ENCODE measurements at regions not wholly inside any gene's neighbourhood (a gene's known extent, or its start where the extent isn't known, plus 50 kb on each side); places are given as distances from the start of the nearest gene placed in this dataset.

DNA sequence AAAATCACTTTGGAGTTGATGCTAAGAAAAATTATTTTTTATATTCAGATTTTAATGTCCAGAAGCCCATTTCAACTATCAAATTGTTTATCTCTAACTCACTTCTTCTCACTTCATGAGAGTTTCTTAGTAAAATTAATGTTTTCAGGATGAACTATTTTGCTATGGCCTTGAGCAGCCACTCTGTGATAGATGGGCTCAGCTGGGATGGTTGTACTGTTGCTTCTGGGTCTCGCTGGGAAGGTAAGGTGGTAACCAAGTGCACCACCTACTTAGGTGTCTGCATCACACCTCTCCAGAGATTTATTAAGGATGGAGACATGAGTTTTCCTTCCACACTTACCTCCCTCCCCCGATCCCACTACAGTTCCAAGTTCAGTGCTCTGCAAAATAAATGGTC, 110.3 kb upstream of the ATP2B2 start:
- Histone ChIP-seq H3K27ac (no peak overlapping the region), H3K36me3 (no peaks in the 10 kb centered on the region), H3K4me1 (no peaks in the 10 kb centered on the region), H3K27me3 (no peaks in the 10 kb centered on the region), H3K4me3 (no peak overlapping the region), H3K9me3 (no peaks in the 10 kb centered on the region)
- TF ChIP-seq, protein P1, sequence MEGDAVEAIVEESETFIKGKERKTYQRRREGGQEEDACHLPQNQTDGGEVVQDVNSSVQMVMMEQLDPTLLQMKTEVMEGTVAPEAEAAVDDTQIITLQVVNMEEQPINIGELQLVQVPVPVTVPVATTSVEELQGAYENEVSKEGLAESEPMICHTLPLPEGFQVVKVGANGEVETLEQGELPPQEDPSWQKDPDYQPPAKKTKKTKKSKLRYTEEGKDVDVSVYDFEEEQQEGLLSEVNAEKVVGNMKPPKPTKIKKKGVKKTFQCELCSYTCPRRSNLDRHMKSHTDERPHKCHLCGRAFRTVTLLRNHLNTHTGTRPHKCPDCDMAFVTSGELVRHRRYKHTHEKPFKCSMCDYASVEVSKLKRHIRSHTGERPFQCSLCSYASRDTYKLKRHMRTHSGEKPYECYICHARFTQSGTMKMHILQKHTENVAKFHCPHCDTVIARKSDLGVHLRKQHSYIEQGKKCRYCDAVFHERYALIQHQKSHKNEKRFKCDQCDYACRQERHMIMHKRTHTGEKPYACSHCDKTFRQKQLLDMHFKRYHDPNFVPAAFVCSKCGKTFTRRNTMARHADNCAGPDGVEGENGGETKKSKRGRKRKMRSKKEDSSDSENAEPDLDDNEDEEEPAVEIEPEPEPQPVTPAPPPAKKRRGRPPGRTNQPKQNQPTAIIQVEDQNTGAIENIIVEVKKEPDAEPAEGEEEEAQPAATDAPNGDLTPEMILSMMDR (IDR thresholded peaks at IDR 0.05) = no peak
- no peak for TF ChIP-seq POLR2A (IDR thresholded peaks at IDR 0.05)
- no peak for DNase-seq
- intact Hi-C loops (cut with DNase I; ENCODE audit: low total_unique reads) = no loop called here

DNA sequence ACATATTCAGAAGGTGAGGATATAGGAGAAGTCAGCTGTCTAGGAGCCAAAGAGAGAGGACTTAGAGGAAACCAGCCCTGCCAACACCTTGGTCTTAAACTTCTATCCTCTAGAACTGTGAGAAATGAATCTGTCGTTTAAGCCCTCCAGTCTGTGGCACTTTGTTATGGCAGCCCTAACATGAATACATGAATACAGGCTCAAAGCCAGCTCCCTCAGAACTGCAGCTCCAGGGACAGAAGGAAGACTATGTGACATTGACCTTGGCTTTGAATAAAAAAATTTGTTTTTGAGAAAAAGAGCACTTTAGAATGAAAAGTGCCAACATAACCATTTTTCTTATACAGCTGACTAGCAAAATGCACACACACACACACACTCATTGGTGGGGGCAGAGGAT, 110.9 kb upstream of the ATP2B2 start:
- no peaks in the 10 kb centered on the region for H3K9me3 ChIP-seq
- no peaks in the 10 kb centered on the region for H3K4me1 ChIP-seq
- H3K36me3 ChIP-seq = no peaks in the 10 kb centered on the region
- DNase-seq = no peak
- H3K27me3 ChIP-seq = no peaks in the 10 kb centered on the region
- TF ChIP-seq, protein P1 (IDR thresholded peaks at IDR 0.05) = no peak
- H3K27ac ChIP-seq = no peak overlapping the region
- H3K4me3 ChIP-seq = no peak overlapping the region
- intact Hi-C loops (cut with DNase I; ENCODE audit: low total_unique reads) = no loop called here

DNA sequence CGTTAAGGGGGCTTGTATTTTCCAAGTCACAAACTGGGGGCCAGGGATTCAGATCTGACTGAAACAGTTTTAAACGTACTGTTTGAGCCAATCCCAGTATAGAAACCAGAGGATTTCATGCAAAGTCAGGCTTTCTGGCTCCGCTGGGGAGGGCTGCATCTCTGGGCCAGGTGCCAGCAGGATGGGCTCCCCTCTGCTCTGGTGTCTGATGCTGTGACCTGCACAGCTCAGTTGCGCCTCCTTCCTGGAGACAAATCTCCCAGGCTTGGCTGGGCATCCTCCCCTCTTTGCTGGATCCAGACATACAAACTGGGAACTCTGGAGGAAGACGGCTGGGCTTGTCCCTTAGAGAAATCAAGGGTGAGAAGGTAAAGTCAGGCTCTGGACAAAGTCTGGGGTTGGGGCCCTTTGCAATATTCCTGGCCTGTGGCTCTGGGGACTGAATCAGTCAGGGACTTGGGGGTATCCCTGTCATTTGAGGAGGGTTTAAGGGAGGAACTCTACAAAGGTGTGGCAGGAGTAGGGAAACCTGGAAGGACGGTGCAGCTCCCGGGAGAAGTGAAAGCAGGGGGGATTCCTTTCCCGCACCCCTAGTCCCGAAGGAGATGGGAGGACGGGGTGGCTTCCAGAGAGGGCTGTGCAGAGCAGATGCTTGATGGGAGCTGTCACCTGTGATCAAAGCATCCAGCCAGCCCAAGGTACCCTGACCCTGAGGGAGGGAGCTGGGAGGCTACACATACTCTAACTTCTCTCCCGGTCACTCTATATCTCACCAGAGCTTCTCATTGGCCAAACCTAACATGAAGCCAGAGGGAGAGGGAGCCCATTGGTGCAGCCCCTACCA, 114.8 kb upstream of the ATP2B2 start:
- intact Hi-C loops (cut with DNase I; ENCODE audit: low total_unique reads) = no loop called here
- no peak for DNase-seq
- H3K27me3 ChIP-seq = no peaks in the 10 kb centered on the region

DNA sequence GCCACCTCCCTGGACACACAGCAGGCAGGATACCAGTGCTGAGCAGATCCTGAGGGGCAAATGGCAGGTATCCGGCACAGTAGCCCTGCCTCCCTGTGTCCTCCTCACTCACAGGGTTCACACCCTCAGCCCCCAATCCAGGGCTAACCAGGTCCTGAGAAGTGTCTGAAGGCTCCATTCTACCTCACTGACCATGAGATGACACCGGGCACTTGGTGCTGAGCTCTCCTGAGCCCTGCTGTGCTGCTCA, 115.4 kb upstream of the ATP2B2 start:
- intact Hi-C loops (cut with DNase I; ENCODE audit: low total_unique reads) = no loop called here
- Histone ChIP-seq H3K9me3 (no peaks in the 10 kb centered on the region), H3K4me1 (no peaks in the 10 kb centered on the region), H3K27me3 (no peaks in the 10 kb centered on the region), H3K4me3 (no peak overlapping the region), H3K27ac (no peak overlapping the region), H3K36me3 (no peaks in the 10 kb centered on the region)
- DNase-seq = no peak
- no peak for TF ChIP-seq POLR2A (IDR thresholded peaks at IDR 0.05)
- TF ChIP-seq, protein P1 (IDR thresholded peaks at IDR 0.05) = no peak

More for the DNA sequence above, 114.8 kb upstream of the ATP2B2 start:
- Histone ChIP-seq H3K4me1 (no peaks in the 10 kb centered on the region), H3K9me3 (no peaks in the 10 kb centered on the region), H3K36me3 (no peaks in the 10 kb centered on the region), H3K27ac (no peak overlapping the region), H3K4me3 (no peak overlapping the region)
- TF ChIP-seq, protein P1 (IDR thresholded peaks at IDR 0.05) = no peak
- no peak for TF ChIP-seq POLR2A (IDR thresholded peaks at IDR 0.05)

DNA sequence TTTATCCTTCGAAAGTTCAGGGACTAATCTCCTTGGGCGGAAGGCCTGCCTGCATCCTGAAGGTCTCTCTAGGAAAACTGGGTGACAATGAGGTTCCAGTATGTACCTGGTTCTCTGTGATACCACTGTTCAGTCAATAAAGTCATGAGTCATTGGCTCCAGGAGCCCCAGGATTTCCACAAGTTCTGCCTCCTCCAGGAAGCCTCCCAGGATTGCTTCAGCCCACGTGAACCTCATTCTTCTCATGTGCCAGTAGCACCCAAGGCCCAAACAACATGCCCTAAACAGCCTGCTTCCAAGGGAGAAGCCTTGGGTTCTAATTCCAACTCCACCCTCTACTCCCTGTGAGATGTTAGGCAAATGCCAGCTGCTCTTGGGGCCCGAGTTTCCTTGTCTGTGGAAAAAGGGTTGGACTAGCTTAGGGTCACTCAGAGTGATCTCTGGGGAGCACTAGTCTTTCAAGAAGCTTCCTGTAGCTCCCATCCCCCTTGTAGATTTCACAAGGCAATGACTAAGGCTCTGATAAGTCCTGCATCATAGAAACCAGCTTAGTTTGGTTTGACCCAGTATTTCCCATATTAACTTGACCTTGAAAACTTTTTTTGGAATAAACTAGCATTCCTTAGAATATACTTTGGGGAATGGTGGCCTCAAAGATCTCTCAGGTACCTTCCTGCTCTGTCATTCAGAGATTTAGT, 118.3 kb upstream of the ATP2B2 start:
- Histone ChIP-seq H3K4me1 (no peaks in the 10 kb centered on the region), H3K36me3 (no peaks in the 10 kb centered on the region), H3K27ac (no peak overlapping the region), H3K9me3 (no peaks in the 10 kb centered on the region), H3K27me3 (no peaks in the 10 kb centered on the region), H3K4me3 (no peak overlapping the region)
- intact Hi-C loops (cut with DNase I; ENCODE audit: low total_unique reads) = no loop called here
- TF ChIP-seq, protein P1 (IDR thresholded peaks at IDR 0.05) = no peak
- no peak for TF ChIP-seq POLR2A (IDR thresholded peaks at IDR 0.05)
- no peak for DNase-seq
